ENCODE measurements at regions not wholly inside any gene's neighbourhood (a gene's known extent, or its start where the extent isn't known, plus 50 kb on each side); places are given as distances from the start of the nearest gene placed in this dataset.

DNA sequence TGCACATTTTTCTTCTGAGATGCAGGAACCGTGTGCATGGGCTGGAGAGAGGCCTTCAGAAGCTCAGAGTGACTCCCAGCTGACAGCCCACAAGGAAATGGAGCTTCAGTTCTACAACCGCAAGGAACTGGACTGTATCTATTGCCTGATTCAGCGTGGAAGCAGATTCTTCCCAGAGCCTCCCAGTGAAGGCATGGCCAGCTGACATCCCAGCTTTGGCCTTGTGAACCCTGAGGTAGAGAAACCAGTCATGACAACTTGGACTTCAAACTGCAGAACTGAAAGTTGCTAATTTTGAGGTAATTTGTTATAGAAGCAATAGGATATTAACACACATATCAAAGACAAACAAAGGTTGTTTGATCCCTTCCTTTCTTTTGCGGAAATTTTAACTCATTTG is 94.3 kb upstream of the NOX3 start:
- H3K4me3 ChIP-seq (replicated peaks; ENCODE audit: low read depth, low read length): no peak overlapping the region
- no peak for DNase-seq (ENCODE audit: extremely low read depth, low read depth)
- TF ChIP-seq CTCF (IDR thresholded peaks at IDR 0.05; ENCODE audit: low read depth, low read length, missing control alignments): no peak

DNA sequence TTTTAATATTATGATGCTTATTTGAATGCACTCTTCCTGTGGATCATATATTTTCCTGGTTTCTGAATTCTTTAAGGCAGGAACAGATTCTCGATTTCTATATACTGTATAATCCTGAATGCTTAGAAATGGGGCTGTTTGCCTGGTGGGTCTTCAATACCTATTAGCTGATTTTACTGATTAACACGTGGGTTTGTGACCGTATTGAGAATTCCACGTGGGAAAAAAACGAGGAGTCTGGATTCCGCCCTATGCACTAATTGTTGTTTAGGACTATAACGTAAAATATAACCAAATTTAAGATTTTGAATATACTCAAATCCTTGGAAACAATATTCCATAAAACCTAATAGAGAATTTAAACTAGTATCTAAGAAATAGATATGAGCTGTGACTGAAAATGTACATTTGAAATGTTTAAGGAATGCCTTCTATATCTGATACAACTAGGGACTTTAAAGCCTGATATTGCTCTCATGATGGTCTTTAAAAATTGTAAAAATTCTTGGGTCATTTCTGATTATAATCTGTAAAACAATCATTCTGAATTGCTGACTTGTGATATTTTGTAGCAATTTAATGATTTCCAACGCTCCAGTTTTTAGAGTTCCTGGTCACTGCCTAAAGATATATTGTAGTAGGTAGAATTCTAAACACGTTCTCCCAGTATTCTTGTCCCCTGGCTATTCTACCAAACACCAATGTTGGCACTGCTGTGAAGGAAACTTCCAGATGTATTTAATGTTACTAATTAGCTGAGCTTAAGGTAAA is 93.6 kb upstream of the NOX3 start:
- no peak for TF ChIP-seq CTCF (IDR thresholded peaks at IDR 0.05; ENCODE audit: low read depth, low read length, missing control alignments)
- no peak for DNase-seq (ENCODE audit: extremely low read depth, low read depth)
- no peak overlapping the region for H3K4me3 ChIP-seq (replicated peaks; ENCODE audit: low read depth, low read length)

GRCh38 chr6:155548576-155548975 is 92.9 kb upstream of the NOX3 start:
- TF ChIP-seq CTCF (IDR thresholded peaks at IDR 0.05; ENCODE audit: low read depth, low read length, missing control alignments): no peak
- no peak for DNase-seq (ENCODE audit: extremely low read depth, low read depth)
- H3K4me3 ChIP-seq (replicated peaks; ENCODE audit: low read depth, low read length): no peak overlapping the region

- TF ChIP-seq CTCF (IDR thresholded peaks at IDR 0.05; ENCODE audit: low read depth, low read length, missing control alignments): no peak
- H3K4me3 ChIP-seq (replicated peaks; ENCODE audit: low read depth, low read length): no peak overlapping the region
- DNase-seq (ENCODE audit: extremely low read depth, low read depth): no peak
These were observed 89.0 kb upstream of the NOX3 start for GRCh38 chr6:155544677-155545076.

DNA sequence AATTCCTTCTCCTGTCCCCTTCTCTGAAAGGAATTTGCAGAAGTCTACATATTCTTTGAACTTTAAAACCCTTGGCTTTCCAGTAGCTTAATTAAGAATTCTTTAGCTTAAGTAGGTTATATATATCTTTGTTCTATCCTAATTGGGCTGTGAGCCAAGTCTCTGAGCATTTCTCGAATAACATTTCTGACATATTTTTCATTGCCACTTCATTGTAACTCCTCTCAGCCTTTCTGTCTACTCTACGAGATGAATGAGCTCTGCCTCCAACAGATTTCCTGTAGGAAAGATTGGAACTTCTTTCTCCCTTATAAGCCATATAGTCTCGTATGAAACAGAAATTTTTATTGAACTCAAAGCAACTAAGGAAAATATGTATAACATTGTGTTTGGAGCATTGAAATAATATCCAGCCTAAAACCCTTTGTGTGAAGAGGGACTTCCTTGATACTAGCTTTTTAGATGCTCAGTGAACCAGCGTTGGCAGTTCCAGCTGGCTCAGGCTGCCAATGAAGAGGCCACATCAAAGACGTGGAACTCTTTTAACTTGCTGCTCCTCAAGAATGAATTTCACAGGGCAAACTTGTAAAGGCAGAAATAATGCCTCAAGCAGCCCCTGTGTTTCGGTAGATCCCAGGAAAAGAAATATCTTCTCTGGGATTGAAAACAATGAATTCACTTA is 87.7 kb upstream of the NOX3 start:
- DNase-seq (ENCODE audit: extremely low read depth, low read depth): no peak
- H3K4me3 ChIP-seq (replicated peaks; ENCODE audit: low read depth, low read length): no peak overlapping the region
- no peak for TF ChIP-seq CTCF (IDR thresholded peaks at IDR 0.05; ENCODE audit: low read depth, low read length, missing control alignments)

DNA sequence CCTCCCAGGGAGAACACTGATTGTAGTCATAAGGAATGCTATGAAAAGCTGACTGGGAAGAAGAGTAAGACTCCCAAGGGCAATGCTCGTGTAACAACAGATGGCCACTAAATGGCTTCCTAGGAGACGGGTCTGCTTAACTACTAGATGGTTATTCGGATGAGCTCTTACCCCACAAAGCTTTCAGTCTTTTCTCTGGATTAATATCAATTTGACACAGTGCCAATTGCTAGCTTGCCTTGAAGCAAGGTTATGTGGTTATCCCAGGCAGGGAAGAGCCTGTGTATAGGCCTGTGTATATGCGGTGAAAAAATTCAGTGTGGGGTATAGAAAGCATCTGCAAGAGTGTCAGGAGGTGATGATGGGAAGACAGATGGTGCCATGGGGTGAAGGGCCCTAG is 86.4 kb upstream of the NOX3 start:
- no peak for TF ChIP-seq CTCF (IDR thresholded peaks at IDR 0.05; ENCODE audit: low read depth, low read length, missing control alignments)
- DNase-seq (ENCODE audit: extremely low read depth, low read depth): no peak
- H3K4me3 ChIP-seq (replicated peaks; ENCODE audit: low read depth, low read length): no peak overlapping the region
